IMR-90 (cell line): ENCODE measurements at regions not wholly inside any gene's neighbourhood (a gene's known extent, or its start where the extent isn't known, plus 50 kb on each side); places are given as distances from the start of the nearest gene placed in this dataset.
"Not testable (repeated sequence)": the region's sequence is repeated elsewhere in the genome, so short reads cannot be mapped to it uniquely, and the experiment has no call there.

Source experiments
- ATAC-seq: fragments of 200-7000 bp; cut with Tn5 transposase; 2 replicates; pipeline ENCODE4 v1.9.1; 2020; ENCODE audit warnings: low read depth, mild to moderate bottlenecking, moderate library complexity
- BruUV-seq: library from RNA; stranded (reverse); fragments of 400-500 nt; replicated peaks from 2 replicates; lab custom pipeline; 2021; lab: Mats Ljungman, UMichigan
- CTCF ChIA-PET: fragments of 300-600 bp; formaldehyde crosslinking; extraction: SDS; loops from one replicate; lab custom pipeline; 2021; ENCODE audit warnings: antibody characterized with exemption; lab: Yijun Ruan, JAX
- POLR2A ChIA-PET: fragments of 300-600 bp; sonication (Branson Sonifier 250); formaldehyde crosslinking; loops from one replicate; lab custom pipeline; 2022; ENCODE audit warnings: antibody characterized with exemption; ENCODE audit not compliant: unreplicated experiment; lab: Charles Lee
- DNase-seq: peaks from one replicate; pipeline ENCODE4 v3.0.0; 2013
- H2AFZ ChIP-seq: replicated peaks from 2 replicates; pipeline ENCODE3; 2013; ENCODE audit warnings: low read length, mild to moderate bottlenecking; ENCODE audit not compliant: poor library complexity
- H2AK5ac ChIP-seq: 2 replicates; pipeline ENCODE4 v1.6.1; 2013; ENCODE audit warnings: low read depth, low read length, inconsistent platforms
- H2AK9ac ChIP-seq: replicated peaks from 2 replicates; pipeline ENCODE3; 2013; ENCODE audit warnings: mild to moderate bottlenecking, low read depth, low read length, moderate library complexity; ENCODE audit not compliant: poor library complexity
- H2BK120ac ChIP-seq: 2 replicates; pipeline ENCODE4 v1.6.1; 2013; ENCODE audit warnings: low read depth, low read length, inconsistent platforms
- H2BK15ac ChIP-seq: 3 replicates; pipeline ENCODE4 v1.6.1; 2013; ENCODE audit warnings: low read depth, low read length, inconsistent platforms
- H2BK20ac ChIP-seq: 2 replicates; pipeline ENCODE4 v1.6.1; 2013; ENCODE audit warnings: low read depth, mild to moderate bottlenecking, inconsistent platforms, low read length, moderate library complexity
- H2BK5ac ChIP-seq: 2 replicates; pipeline ENCODE4 v1.6.1; 2013; ENCODE audit warnings: mild to moderate bottlenecking, low read depth, low read length, inconsistent platforms; ENCODE audit not compliant: poor library complexity, severe bottlenecking
- H3K14ac ChIP-seq: replicated peaks from 2 replicates; pipeline ENCODE4 v1.6.1; 2013; ENCODE audit warnings: low read depth, low read length, inconsistent platforms
- H3K18ac ChIP-seq: 2 replicates; pipeline ENCODE4 v1.6.1; 2013; ENCODE audit warnings: low read depth, low read length, control low read depth
- H3K23ac ChIP-seq: 2 replicates; pipeline ENCODE4 v1.6.1; 2013; ENCODE audit warnings: low read depth, low read length, inconsistent platforms
- H3K27ac ChIP-seq: 2 replicates; pipeline ENCODE4 v1.5.1; 2013; ENCODE audit warnings: mild to moderate bottlenecking, control low read depth, low read length; ENCODE audit not compliant: insufficient read depth
- H3K27me3 ChIP-seq: 2 replicates; pipeline ENCODE4 v1.6.1; 2013; ENCODE audit warnings: low read length; ENCODE audit not compliant: control insufficient read depth, insufficient read depth
- H3K36me3 ChIP-seq: 2 replicates; pipeline ENCODE4 v1.6.1; 2013; ENCODE audit warnings: low read length, mixed read lengths; ENCODE audit not compliant: control insufficient read depth, insufficient read depth
- H3K4ac ChIP-seq: 2 replicates; pipeline ENCODE4 v1.6.1; 2013; ENCODE audit warnings: low read depth, low read length, inconsistent platforms
- H3K4me1 ChIP-seq: 2 replicates; pipeline ENCODE4 v1.6.1; 2013; ENCODE audit warnings: low read length, mixed read lengths; ENCODE audit not compliant: control insufficient read depth, insufficient read depth
- H3K4me2 ChIP-seq: 2 replicates; pipeline ENCODE4 v1.6.1; 2013; ENCODE audit warnings: low read depth, mild to moderate bottlenecking, control low read depth, low read length, moderate library complexity
- H3K4me3 ChIP-seq: 2 replicates; pipeline ENCODE4 v1.5.1; 2013; ENCODE audit warnings: low read depth, mild to moderate bottlenecking, control low read depth, low read length, moderate library complexity; ENCODE audit not compliant: insufficient read depth
- H3K56ac ChIP-seq: 2 replicates; pipeline ENCODE4 v1.6.1; 2013; ENCODE audit warnings: low read length, inconsistent platforms; ENCODE audit not compliant: insufficient read depth; ENCODE audit errors: extremely low read depth
- H3K79me1 ChIP-seq, 2 experiments: 2 replicates each; pipeline ENCODE4 v1.6.1; 2013; ENCODE audit warnings: low read length in 2 of 2, inconsistent platforms in 1 of 2, low read depth in 1 of 2
- H3K9ac ChIP-seq: 2 replicates; pipeline ENCODE4 v1.6.1; 2013; ENCODE audit warnings: low read depth, low read length, control low read depth
- H3K9me1 ChIP-seq: 2 replicates; pipeline ENCODE4 v1.6.1; 2013; ENCODE audit warnings: low read length, inconsistent platforms; ENCODE audit not compliant: insufficient read depth
- H3K9me3 ChIP-seq: 2 replicates; pipeline ENCODE4 v1.6.1; 2013; ENCODE audit warnings: low read length; ENCODE audit not compliant: control insufficient read depth, insufficient read depth
- H4K20me1 ChIP-seq: 2 replicates; pipeline ENCODE4 v1.6.1; 2013; ENCODE audit warnings: low read length, inconsistent platforms; ENCODE audit not compliant: insufficient read depth
- H4K5ac ChIP-seq: 2 replicates; pipeline ENCODE4 v1.6.1; 2013; ENCODE audit warnings: mild to moderate bottlenecking, low read depth, low read length, control low read depth
- H4K8ac ChIP-seq, 2 experiments: 2 replicates each; pipeline ENCODE4 v1.6.1; 2013; ENCODE audit warnings: low read depth in 2 of 2, low read length in 2 of 2, control low read depth in 1 of 2, inconsistent platforms in 1 of 2
- H4K91ac ChIP-seq: 2 replicates; pipeline ENCODE4 v1.6.1; 2013; ENCODE audit warnings: low read depth, low read length, inconsistent platforms; ENCODE audit not compliant: insufficient read depth
- WGBS, 2 experiments: methylation state at CpG; one replicate each; pipeline versions ENCODE4 v1.1.5 to v1.1.7; 2013; ENCODE audit warnings: missing lambda C conversion rate in 2 of 2; ENCODE audit not compliant: insufficient read length in 1 of 2; ENCODE audit errors: extremely low coverage in 2 of 2; 5-methylcytosine and 5-hydroxymethylcytosine counted together
- dilution Hi-C: fragments of 300-500 bp; cut with HindIII; formaldehyde crosslinking; loops from one replicate; pipeline ENCODE4 v1.14.3; 2018; ENCODE audit warnings: low sequenced_read_pairs; ENCODE audit not compliant: unreplicated experiment
- in situ Hi-C: fragments of 300-500 bp; cut with MboI; formaldehyde crosslinking; loops from 3 replicates; pipeline ENCODE4 v1.14.3; 2019; ENCODE audit warnings: low sequenced_read_pairs, inconsistent platforms, mixed read lengths
- intact Hi-C: fragments of 100-400 bp; cut with micrococcal nuclease; formaldehyde crosslinking; loops from 2 replicates; pipeline ENCODE4 v1.10.0; 2022

DNA sequence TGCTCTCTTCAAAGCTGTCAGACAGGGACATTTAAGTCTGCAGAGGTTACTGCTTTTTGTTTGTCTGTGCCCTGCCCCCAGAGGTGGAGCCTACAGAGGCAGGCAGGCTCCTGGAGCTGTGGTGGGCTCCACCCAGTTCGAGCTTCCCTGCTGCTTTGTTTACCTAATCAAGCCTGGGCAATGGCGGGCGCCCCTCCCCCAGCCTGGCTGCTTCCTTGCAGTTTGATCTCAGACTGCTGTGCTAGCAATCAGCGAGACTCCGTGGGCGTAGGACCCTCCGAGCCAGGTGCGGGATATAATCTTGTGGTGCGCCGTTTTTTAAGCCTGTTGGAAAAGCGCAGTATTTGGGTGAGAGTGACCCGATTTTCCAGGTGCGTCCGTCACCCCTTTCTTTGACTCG is 148.3 kb upstream of the SEMA3D start:
- ATAC-seq, H3K18ac ChIP-seq, H4K5ac ChIP-seq, H3K79me1 ChIP-seq, DNase-seq, CTCF ChIA-PET, H4K91ac ChIP-seq, H3K4me3 ChIP-seq, H4K20me1 ChIP-seq, H3K14ac ChIP-seq, H3K27me3 ChIP-seq, H3K4me2 ChIP-seq, dilution Hi-C loops, H3K9me3 ChIP-seq, H2BK5ac ChIP-seq, H2AFZ ChIP-seq, H2BK15ac ChIP-seq, H2AK9ac ChIP-seq, H3K27ac ChIP-seq, H2BK20ac ChIP-seq, intact Hi-C loops, H3K9me1 ChIP-seq, H3K56ac ChIP-seq, H3K9ac ChIP-seq, BruUV-seq, H3K23ac ChIP-seq, H2BK120ac ChIP-seq, POLR2A ChIA-PET, in situ Hi-C loops, H4K8ac ChIP-seq, H3K4me1 ChIP-seq, H3K4ac ChIP-seq, H2AK5ac ChIP-seq, H3K36me3 ChIP-seq: not testable (repeated sequence)
- WGBS, 2 experiments: no CpG with 5 or more reads among the region's 15 CpGs
